ENCODE measurements at regions not wholly inside any gene's neighbourhood (a gene's known extent, or its start where the extent isn't known, plus 50 kb on each side); places are given as distances from the start of the nearest gene placed in this dataset.
"Not testable (repeated sequence)": the region's sequence is repeated elsewhere in the genome, so short reads cannot be mapped to it uniquely, and the experiment has no call there.

DNA sequence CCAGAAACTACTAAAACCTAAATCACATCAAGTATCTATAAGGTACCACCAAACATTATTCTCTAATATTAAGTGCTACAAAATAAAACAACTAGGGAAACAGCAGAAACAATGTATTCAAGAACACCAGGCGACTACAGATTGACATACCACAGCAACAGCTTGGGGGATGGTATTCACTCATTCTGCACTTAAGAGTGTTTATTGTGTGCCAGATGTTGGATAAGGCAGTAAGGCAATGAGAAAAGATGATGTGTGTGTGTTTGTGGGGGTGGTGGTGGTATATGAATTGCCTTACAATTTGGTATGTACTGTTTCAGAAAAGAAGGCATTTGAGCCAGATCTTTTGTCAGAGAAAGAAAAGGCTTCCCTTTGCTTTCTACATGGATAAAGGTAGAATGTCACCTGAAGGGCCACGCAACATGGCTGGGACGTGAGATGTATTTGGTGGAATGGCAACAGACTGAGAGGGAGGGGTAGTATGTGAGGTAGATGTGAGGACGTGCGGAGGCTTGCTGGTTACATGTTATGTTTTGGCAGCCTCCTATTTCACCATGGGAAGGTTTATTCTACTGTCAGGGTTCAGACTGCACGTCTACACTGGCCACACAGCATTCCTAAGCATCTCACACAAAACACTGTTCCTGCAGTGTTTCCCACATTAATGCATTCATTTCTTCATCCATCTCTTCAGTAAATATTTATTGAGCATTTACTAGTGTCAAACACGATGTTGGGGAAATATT is 300.7 kb downstream of the KLF12 start:
- DNase-seq, result no peak

DNA sequence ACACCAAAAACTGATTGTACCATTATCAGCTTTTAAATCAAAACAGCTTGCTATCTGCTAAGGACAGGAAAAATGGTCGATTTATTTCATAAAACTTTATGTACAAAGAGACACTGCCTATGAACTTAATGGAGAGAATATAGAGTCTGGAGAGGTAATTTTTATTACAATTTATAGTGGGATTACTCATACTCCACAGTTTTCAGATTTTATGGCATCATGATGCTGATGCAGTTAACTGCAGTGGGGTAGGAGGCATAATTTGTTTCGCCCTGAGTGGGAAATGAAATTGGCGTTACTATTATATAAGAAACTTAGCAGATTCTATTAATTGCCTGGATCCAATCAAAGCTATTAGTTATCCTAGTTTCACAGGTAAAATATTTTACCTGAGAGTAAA is 301.4 kb downstream of the KLF12 start:
- DNase-seq, result no peak

DNA sequence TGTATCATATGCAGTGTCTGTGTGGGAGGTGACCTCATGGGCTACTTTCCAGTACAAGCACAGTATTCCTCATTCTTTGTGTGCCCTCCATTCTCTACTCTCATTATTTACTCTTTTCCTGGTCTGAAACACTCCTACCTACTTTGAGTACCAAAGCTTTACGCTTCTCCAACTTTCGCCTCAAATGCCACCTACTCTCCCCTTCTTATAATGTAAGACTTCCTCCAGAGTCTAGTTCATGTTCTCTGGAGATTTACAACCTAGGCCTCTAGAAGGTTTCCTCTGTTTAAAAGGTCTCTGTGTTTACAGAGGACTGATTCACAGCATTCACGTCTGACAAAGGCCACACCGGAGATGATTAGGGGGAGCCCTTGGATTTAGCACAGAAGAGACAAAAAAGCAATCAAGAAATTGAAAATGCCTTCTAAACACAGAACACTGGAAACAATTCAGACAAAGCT is 302.0 kb downstream of the KLF12 start:
- DNase-seq, result no peak

DNA sequence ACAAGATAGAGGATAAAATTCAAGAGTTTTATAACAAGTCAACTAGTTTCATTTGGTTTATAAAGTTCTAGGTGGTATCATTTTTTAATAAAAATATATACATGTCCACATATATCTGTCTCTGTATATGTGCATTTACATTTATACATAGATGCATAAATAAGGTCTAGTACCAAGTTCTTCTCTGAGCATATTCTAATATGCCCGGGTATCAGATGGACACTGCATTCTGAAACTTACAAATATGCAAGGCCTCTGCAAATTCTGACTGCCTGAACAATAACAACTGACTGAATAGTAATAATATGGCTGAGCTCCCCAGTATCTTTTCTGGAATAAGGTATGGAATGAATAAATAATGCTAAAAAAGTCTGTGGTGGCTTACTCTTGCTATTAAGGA is 304.8 kb downstream of the KLF12 start:
- DNase-seq, result no peak

DNA sequence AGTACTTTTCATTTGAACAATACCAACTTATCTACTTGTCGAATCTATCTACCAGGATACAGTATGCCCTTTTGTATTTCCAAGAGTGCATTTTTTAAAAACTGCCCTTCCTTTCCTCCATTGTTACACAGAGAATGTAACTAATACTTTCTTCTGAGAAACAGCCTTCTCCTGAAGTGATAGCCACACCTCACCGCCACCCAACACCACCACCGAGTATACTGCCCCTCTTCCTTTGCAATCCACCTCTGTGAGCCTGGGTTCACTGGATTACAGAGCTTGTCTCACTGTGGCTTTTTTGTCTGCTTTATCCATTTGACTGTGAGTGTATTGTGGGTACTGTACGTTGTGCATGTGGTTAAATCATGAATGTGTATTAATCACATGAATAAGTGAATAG is 305.4 kb downstream of the KLF12 start:
- DNase-seq, result no peak

DNA sequence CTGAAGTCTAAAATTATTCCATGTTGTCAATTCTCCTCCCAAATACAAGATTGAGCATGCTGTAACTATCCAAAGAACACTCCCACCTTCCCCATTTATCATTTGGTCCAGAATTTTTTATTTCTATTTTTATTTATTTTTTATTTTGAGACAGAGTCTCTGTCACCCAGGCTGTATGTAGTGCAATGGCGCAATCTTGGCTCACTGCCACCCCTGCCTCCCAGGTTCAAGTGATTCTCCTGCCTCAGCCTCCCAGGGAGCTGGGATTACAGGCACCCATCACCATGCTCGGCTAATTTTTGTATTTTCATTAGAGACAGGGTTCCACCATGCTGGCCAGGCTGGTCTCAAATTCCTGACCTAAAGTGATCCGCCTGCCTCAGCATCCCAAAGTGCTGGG is 306.8 kb downstream of the KLF12 start:
- no peak for DNase-seq

DNA sequence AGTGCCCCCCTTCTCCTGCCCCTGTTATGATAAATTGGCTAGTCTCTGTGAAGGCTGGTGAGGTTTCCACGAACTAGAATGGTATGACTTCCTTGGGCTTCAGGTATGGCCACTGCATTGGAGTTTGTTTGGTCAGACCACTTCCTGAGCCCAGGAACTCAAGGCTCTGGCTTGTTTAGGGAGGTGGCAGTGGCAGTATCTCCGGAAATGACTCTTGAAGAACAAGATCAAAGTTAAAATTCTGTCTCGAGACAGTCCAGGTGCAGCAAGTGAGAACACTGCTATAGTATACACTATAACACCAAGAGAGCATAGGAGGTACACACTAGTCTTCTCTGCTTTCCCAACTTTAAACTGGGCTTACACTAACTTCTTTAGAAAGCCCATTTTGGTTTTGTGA is 309.1 kb downstream of the KLF12 start:
- DNase-seq, result no peak

DNA sequence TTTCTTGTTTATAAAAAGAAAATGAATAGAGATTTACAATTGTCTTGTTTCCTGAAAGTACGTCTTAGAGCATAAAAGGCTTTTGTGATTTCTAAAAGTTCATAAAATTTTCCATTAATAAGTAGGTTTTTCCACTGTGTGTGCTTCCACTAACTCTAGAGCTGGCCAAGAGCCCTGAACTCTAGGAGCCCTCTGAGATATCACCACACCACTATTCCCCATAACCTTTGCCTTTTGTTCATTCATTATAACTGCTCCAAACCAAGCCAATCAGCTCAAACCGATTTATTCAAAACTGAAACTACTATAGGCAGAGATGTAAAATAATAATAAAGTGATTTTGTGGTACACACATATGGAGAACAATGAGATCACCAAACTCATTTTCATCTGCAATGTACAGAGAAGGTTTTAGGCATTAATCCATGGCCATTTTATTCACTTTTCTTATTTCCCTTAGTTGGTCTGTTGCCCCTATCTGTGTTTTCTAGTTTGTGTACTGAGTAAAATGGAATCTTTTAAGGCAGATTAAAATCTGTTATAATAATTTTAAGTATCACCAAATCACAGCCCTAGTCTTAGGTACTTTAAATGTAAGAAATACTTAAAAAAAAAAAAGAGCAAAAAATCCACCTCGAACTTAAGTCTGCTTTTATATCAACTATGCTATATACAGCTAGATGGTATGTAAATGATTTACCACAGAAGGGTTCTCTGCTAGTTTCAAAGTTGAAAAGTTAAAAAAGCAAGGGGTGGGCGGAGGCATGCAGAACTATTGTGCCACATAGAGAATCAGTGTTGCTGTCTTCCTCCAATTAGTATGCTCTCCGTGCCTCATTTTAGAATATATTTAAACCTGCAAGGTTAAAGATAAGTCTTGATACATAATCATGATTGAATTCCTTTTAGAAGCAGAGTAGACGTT is 311.3 kb downstream of the KLF12 start:
- DNase-seq, result no peak

DNA sequence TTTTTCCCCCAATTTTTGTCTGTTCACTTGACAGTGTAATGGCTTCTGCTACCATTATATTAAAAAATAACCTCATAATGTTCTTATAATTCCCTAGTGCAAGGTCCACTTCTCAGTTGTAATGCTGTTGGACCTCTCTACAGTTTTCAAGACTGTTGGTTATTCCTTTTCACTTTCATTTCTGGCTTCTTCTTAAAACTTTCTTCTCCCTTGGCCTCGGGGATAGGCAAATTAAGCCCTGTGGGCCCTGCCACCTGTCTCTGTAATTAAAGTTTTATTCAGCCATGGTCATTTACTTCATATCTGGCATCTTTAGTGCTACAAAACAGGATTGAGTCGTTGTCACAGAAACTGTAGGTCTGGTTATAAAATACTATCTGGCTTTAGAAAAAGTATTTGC is 313.5 kb downstream of the KLF12 start:
- DNase-seq, result no peak

DNA sequence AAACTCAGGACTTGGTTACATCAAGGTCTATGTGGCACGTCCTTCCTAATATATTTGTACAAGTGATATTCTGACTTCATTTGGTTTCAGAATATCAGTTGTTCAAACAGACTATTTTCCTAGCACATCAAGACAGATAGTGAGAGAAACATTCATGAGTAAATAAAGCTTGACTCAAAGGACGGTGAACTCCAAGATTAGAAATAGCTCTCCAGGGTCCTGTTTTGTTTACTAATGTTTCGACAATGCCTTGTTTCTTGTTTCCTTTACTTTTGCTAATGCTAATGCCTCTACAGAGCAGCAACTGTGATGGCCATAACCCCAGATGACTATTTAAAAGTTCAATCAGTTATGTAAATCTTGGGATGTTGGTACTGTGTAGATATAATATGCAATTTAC is 313.9 kb downstream of the KLF12 start:
- DNase-seq, result no peak

DNA sequence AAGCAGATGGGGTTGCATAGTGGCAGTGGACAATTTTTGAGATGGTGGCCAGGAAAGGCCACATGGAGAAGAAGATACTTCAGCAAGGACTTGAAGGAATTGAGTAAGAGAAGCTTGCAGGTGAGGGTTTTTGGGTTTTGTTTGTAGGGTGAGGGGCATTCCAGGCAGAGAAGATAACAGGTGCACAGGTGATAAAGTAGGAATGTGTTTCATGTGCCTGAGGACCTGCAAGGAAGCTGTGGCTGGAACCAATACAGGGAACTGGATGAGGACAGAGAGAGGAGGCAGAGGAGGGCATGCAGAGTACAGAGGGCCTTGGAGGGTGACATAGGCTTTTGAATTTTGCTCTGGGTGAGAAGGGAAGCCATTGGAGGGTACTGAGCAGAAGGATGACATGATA is 314.5 kb downstream of the KLF12 start:
- DNase-seq, result no peak

DNA sequence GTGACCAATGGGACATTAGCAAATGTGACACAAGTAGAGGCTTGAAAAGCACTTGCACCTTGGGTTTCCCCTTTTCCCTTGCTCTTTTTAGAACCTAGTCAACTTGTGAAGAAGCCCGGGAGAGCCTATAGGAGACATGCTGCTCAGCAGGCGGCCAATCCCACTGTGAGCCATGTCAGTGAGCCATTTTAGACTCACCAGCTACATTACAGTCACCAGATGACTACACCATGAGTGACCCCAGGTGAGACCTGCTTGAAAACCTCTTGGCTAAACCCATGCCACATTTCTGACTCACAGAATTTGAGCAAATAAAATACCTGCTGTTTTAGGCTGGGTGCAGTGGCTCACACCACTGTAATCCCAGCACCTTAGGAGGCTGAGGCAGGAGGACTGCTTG is 317.5 kb downstream of the KLF12 start:
- no peak for DNase-seq

DNA sequence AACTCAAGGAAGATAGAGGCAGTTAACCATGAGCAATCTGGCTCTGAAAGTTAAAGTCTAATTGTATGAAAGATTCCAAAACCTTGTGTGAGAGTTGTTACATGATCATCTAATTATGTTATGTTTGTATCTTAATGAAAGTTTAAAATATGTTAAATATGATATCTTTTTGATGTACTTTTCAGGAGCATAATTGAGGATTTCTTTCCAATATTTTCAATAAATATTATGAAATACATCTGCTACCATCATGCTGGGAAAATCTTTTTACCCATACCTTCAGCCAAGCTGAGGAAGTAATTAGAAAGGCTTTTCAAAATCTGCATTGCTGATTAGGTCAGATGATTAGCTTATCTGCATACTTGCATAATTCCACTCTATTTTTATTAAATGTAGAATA is 318.4 kb downstream of the KLF12 start:
- DNase-seq, result no peak

DNA sequence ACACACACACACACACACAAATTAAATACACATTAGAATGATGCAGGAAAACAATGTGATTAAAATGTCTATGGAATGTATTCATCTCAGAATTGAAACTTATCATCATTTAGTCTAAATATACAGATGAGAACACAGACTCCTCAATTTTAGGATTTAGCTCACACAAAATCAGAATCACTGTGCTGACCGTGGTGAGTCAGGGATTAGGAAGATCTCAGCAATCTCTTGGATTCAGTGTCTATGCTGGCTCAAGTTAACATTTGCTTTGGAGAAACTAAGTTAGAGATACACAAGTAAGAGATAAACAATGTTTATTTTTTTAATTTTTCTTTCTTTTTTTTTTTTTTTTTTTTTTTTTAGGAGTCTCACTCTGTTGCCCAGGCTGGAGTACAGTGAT is 323.6 kb downstream of the KLF12 start:
- DNase-seq, result no peak

DNA sequence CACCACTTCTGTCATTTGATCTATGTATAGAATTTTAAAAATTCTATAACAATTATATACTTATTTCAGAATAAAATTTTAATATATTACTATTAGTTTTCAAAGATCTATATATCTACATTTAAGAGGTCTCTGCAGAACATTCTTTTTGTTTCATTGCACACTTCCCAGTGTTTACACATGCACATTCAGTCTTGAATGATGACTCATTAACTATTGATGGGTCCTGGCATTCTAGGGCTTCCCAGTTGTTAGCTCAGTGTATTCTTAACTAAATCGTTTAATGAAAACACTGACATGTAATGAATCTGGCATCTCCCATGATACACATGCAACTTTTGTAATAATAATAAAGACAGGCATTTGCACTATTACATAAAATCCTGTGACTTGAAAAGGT is 324.6 kb downstream of the KLF12 start:
- no peak for DNase-seq

DNA sequence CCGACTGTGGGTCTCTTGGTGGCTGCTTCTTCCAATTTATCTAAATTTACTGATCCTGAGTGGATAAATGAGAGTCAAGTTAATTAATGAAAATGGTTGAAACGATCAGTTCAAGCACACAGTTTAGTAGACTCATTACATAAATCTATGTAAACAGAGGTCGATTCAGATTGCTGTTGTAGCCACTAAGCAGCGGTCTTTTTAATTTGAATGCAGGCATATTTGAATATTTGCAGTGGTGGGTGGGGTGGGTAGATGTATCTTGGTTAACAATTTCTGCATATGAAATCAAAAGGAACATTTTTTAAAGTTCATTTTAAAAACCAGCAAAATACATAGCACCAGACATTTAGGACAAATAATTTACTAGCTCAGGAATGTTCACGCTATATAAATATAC is 325.9 kb downstream of the KLF12 start:
- DNase-seq, result no peak

DNA sequence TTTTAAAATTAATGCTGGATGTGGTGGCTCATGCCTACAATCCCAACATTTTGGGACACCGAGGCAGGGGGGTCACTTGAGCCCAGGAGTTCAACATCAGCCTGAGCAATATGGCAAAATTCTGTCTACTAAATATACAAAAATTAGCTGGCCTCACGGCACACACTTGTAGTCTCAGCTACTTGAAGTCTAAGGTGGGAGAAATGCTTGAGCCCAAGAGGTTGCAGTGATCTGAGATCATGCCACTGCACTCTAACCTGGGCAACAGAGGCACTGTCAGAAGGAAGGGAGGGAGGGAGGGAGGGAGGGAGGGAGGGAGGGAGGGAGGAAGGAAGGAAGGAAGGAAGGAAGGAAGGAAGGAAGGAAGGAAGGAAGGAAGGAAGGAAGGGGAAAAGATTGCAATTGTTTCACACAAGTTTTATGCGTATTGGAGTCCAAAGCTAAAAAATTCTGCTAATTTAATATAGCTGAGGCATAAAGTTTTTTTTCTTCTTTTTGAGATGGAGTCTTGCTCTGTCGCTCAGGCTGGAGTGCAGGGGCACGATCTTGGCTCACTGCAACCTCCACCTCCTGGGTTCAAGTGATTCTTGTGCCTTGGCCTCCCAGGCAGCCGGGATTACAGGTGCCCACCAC is 328.8 kb downstream of the KLF12 start:
- not testable (repeated sequence) for DNase-seq

DNA sequence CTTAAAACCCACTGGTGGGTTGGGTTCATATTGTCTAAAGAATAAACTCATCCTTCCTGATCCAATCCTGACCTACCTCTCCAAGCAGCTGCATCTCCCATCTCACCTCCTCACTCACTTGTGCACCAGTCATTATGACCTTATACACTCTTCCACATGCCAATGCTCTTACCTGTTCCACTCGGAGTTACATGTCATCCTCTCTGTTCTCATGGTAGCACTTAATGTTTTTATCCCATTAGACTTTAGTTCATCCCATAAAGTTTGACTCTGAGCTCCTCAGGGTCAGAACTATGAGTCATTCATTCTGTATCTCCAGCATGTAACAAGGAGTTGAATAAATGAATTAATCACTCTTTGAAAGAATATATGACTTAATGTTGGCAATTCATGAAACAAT is 330.2 kb downstream of the KLF12 start:
- DNase-seq, result no peak

DNA sequence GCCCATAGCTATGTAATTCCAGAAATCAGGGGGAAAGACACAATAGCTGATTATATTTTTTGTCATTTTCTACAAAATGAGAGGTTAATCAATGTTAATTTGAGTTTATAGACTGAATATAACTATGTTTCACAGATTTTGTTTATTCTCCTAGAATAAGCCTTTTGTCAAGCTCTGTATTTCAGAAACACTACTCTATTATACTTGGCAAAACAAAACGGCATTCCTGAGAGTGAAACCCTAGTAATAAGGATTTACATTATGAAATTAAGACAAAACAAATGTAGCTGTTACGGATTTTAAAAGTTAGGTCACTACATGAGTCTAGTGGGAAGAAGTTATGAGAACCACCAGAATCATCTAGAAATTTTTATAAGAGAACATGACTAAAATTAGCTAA is 334.2 kb downstream of the KLF12 start:
- no peak for DNase-seq

DNA sequence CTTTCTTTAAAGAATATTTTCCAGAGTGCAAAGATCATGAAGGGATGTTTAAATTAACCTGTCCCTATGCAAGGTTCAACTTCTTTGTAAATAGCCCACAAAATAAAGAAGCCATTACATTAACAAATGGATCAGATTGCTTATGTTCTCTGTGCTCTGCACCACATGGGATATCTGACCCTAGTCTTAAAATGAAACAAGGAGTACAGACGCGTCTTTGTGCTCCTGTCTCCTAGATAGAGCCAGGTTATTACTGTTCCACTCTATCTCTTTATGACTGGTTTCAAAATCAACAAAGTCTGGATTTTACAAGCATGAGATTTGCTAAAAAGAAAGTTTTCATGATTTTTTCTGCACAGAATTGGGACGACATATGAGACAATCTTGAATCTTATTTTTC is 339.4 kb downstream of the KLF12 start:
- no peak for DNase-seq

DNA sequence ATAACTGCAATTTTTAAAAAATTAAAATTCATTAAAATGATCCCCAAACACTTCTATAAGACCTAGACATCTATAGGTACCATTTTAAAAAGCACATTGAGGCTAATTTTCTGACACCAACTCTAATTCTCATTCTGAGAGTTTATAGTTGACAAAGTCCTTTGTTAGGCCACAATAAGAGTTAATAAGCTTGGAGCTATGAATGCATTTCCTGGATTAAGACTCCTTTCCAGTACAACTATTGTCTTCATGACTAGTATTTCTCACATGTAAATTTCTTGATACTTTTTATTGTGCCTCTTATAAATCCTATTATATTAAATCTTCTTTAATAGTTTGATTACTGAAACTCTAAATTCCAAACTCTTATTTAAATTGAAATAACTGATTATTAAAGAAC is 340.8 kb downstream of the KLF12 start:
- no peak for DNase-seq

DNA sequence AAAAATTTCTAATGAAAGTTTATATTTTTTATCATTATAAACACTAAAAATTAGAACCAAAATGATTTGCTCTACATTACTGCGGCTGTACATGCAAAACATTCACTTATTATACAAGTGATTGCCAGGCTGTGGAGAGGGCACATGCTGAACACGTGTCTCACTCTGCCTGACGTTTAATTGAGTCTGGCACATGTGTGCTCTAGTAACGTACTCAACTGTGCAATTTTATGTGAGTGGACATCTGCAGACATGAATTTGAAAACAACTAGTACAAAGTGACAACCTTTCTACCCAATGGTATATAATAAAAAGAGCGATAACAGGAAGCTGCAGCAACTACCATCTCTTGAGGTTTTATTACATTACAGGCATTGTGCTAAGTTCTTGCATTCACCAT is 341.4 kb downstream of the KLF12 start:
- no peak for DNase-seq

Measured in NCI-H2227 treated with DMSO at 0.1 percent for 48 hours (cell line).